H9 (cell line): ENCODE measurements at regions not wholly inside any gene's neighbourhood (a gene's known extent, or its start where the extent isn't known, plus 50 kb on each side); places are given as distances from the start of the nearest gene placed in this dataset.

Experiments
- DNase-seq: peaks from one replicate; pipeline ENCODE4 v3.0.0-alpha.2; 2017
- H2AFZ ChIP-seq: one replicate; pipeline ENCODE4 v1.6.1; 2013; ENCODE audit warnings: mild to moderate bottlenecking, low read length, control low read depth, moderate library complexity
- H2AK5ac ChIP-seq: 2 replicates; pipeline ENCODE4 v1.6.1; 2013; ENCODE audit warnings: low read length, control low read depth, mixed read lengths; ENCODE audit not compliant: insufficient read length
- H2BK120ac ChIP-seq: one replicate; pipeline ENCODE4 v1.6.1; 2013; ENCODE audit warnings: low read depth, mild to moderate bottlenecking, low read length, control low read depth, inconsistent platforms; ENCODE audit not compliant: poor library complexity, severe bottlenecking
- H2BK12ac ChIP-seq: 2 replicates; pipeline ENCODE4 v1.6.1; 2013; ENCODE audit warnings: low read length, control low read depth, mixed read lengths, low read depth; ENCODE audit not compliant: insufficient read length
- H2BK15ac ChIP-seq: 2 replicates; pipeline ENCODE4 v1.6.1; 2013; ENCODE audit warnings: low read depth, low read length, control low read depth
- H2BK20ac ChIP-seq: one replicate; pipeline ENCODE4 v1.6.1; 2013; ENCODE audit warnings: low read depth, mild to moderate bottlenecking, low read length, control low read depth, inconsistent platforms; ENCODE audit not compliant: poor library complexity, severe bottlenecking
- H2BK5ac ChIP-seq: 2 replicates; pipeline ENCODE4 v1.6.1; 2013; ENCODE audit warnings: low read length, control low read depth, mixed read lengths; ENCODE audit not compliant: insufficient read length
- H3K14ac ChIP-seq: 2 replicates; pipeline ENCODE4 v1.6.1; 2013; ENCODE audit warnings: low read length, control low read depth; ENCODE audit not compliant: insufficient read depth
- H3K18ac ChIP-seq: 2 replicates; pipeline ENCODE4 v1.6.1; 2013; ENCODE audit warnings: low read depth, mild to moderate bottlenecking, mixed read lengths, low read length, control low read depth; ENCODE audit not compliant: insufficient read length
- H3K23ac ChIP-seq: 2 replicates; pipeline ENCODE4 v1.6.1; 2013; ENCODE audit warnings: low read length, control low read depth, mixed read lengths, low read depth; ENCODE audit not compliant: insufficient read length
- H3K23me2 ChIP-seq: 2 replicates; pipeline ENCODE4 v1.6.1; 2013; ENCODE audit warnings: low read depth, mild to moderate bottlenecking, mixed read lengths, low read length, control low read depth; ENCODE audit not compliant: insufficient read length, poor library complexity, severe bottlenecking
- H3K27ac ChIP-seq: 2 replicates; pipeline ENCODE4 v1.5.1; 2013; ENCODE audit warnings: low read length, control low read depth, mixed read lengths, low read depth; ENCODE audit not compliant: insufficient read length
- H3K27me3 ChIP-seq: 2 replicates; pipeline ENCODE4 v1.6.1; 2013; ENCODE audit warnings: low read length, control low read depth, inconsistent platforms; ENCODE audit not compliant: insufficient read depth
- H3K4ac ChIP-seq: 2 replicates; pipeline ENCODE4 v1.6.1; 2013; ENCODE audit warnings: low read depth, mild to moderate bottlenecking, control low read depth, inconsistent platforms, low read length, moderate library complexity
- H3K4me1 ChIP-seq: 2 replicates; pipeline ENCODE4 v1.6.1; 2013; ENCODE audit warnings: low read length, control low read depth, inconsistent platforms; ENCODE audit not compliant: insufficient read depth
- H3K4me2 ChIP-seq: 2 replicates; pipeline ENCODE4 v1.6.1; 2013; ENCODE audit warnings: low read length, control low read depth, mixed read lengths; ENCODE audit not compliant: insufficient read length, insufficient read depth
- H3K56ac ChIP-seq: 2 replicates; pipeline ENCODE4 v1.6.1; 2013; ENCODE audit warnings: low read depth, mild to moderate bottlenecking, mixed read lengths, low read length, control low read depth; ENCODE audit not compliant: insufficient read length
- H3K79me1 ChIP-seq: 2 replicates; pipeline ENCODE4 v1.6.1; 2013; ENCODE audit warnings: low read depth, mild to moderate bottlenecking, moderate library complexity, low read length, control low read depth, inconsistent platforms; ENCODE audit not compliant: insufficient read depth, poor library complexity, severe bottlenecking
- H3K79me2 ChIP-seq: 2 replicates; pipeline ENCODE4 v1.6.1; 2013; ENCODE audit warnings: low read length, control low read depth, inconsistent platforms; ENCODE audit not compliant: insufficient read depth
- H3K9ac ChIP-seq: 2 replicates; pipeline ENCODE4 v1.6.1; 2013; ENCODE audit warnings: low read length, control low read depth, mixed read lengths; ENCODE audit not compliant: insufficient read length; ENCODE audit errors: extremely low read depth
- H3K9me3 ChIP-seq: one replicate; pipeline ENCODE4 v1.6.1; 2013; ENCODE audit warnings: low read depth, low read length, inconsistent platforms; ENCODE audit not compliant: control insufficient read depth
- H3T11ph ChIP-seq: one replicate; pipeline ENCODE4 v1.6.1; 2013; ENCODE audit warnings: mild to moderate bottlenecking, low read length, control low read depth, inconsistent platforms
- H4K20me1 ChIP-seq: one replicate; pipeline ENCODE4 v1.6.1; 2013; ENCODE audit not compliant: control insufficient read depth, insufficient read length, insufficient read depth
- H4K5ac ChIP-seq: 2 replicates; pipeline ENCODE4 v1.6.1; 2013; ENCODE audit warnings: low read depth, mild to moderate bottlenecking, mixed read lengths, low read length, control low read depth; ENCODE audit not compliant: insufficient read length
- H4K8ac ChIP-seq: replicated peaks from 2 replicates; pipeline ENCODE4 v1.6.1; 2013; ENCODE audit warnings: low read length, control low read depth, mixed read lengths, low read depth; ENCODE audit not compliant: insufficient read length
- H4K91ac ChIP-seq: 2 replicates; pipeline ENCODE4 v1.6.1; 2013; ENCODE audit warnings: low read depth, mild to moderate bottlenecking, moderate library complexity, mixed read lengths, low read length, control low read depth; ENCODE audit not compliant: insufficient read length
- H3K27ac Mint-ChIP-seq, 3 experiments: 2 replicates in 2 of 3; 3 replicates in 1 of 3; pipeline ENCODE4 v1.8.0; 2020 to 2021; ENCODE audit warnings: mixed read lengths in 3 of 3, mild to moderate bottlenecking in 1 of 3, moderate library complexity in 1 of 3
- H3K27me3 Mint-ChIP-seq: 2 replicates; pipeline ENCODE4 v1.8.0; 2021; ENCODE audit warnings: low read depth, mild to moderate bottlenecking, moderate library complexity, mixed read lengths
- H3K36me3 Mint-ChIP-seq, 3 experiments: 2 replicates in 2 of 3; 3 replicates in 1 of 3; pipeline ENCODE4 v1.8.0; 2020 to 2021; ENCODE audit warnings: low read depth in 3 of 3, mixed read lengths in 3 of 3; ENCODE audit not compliant: insufficient read depth in 1 of 3
- H3K4me1 Mint-ChIP-seq, 2 experiments: 2 replicates each; pipeline ENCODE4 v1.8.0; 2020; ENCODE audit warnings: mixed read lengths in 2 of 2
- H3K4me3 Mint-ChIP-seq, 2 experiments: 2 replicates in 1 of 2; 3 replicates in 1 of 2; pipeline ENCODE4 v1.8.0; 2020 to 2021; ENCODE audit warnings: mild to moderate bottlenecking in 2 of 2, mixed read lengths in 2 of 2, moderate library complexity in 1 of 2
- H3K9me3 Mint-ChIP-seq, 2 experiments: 2 replicates in 1 of 2; 3 replicates in 1 of 2; pipeline ENCODE4 v1.8.0; 2020; ENCODE audit warnings: mild to moderate bottlenecking in 2 of 2, mixed read lengths in 2 of 2, moderate library complexity in 1 of 2
- WGBS: extraction: QIAGEN DNeasy Blood & Tissue Kit; methylation state at CpG from one replicate; pipeline ENCODE4 v1.1.7; 2013; ENCODE audit warnings: missing lambda C conversion rate, low lambda C conversion rate, mixed read lengths; ENCODE audit not compliant: insufficient read length; ENCODE audit errors: extremely low coverage; 5-methylcytosine and 5-hydroxymethylcytosine counted together
- TF ChIP-seq, protein P1 (sequence below): fragments of 200-600 bp; sonication (generic); conservative IDR thresholded peaks from 3 replicates; pipeline ENCODE4 v1.8.0; 2021; ENCODE audit warnings: antibody characterized with exemption, mild to moderate bottlenecking

GRCh38 chr4:157837071-157837703 lies 335.6 kb downstream of the GASK1B start:
- no peaks in the 10 kb centered on the region for H3K36me3 Mint-ChIP-seq
- DNase-seq: no peak
- H3K27me3 Mint-ChIP-seq: no peaks in the 10 kb centered on the region

More at GRCh38 chr4:157837071-157837703, 335.6 kb downstream of the GASK1B start:
- H3K56ac ChIP-seq: no peak overlapping the region
- no peak overlapping the region for H2AK5ac ChIP-seq
- no peak overlapping the region for H3K4me2 ChIP-seq
- no peaks in the 10 kb centered on the region for H3K79me1 ChIP-seq
- H2AFZ ChIP-seq: no peak overlapping the region
- H3K27me3 ChIP-seq: no peaks in the 10 kb centered on the region
- no peak overlapping the region for H2BK5ac ChIP-seq
- no peak overlapping the region for H3K23ac ChIP-seq
- Mint-ChIP-seq H3K4me3 (no peak overlapping the region), H3K4me1 (peaks cover 8 to 11% of the 10 kb centered on the region in 2 experiments), H3K9me3 (no peaks in the 10 kb centered on the region), H3K27ac (no peak overlapping the region)
- H2BK15ac ChIP-seq: no peak overlapping the region
- H3K14ac ChIP-seq: no peak overlapping the region
- no peak overlapping the region for H2BK20ac ChIP-seq
- H3T11ph ChIP-seq: no peak overlapping the region
- TF ChIP-seq, protein P1, sequence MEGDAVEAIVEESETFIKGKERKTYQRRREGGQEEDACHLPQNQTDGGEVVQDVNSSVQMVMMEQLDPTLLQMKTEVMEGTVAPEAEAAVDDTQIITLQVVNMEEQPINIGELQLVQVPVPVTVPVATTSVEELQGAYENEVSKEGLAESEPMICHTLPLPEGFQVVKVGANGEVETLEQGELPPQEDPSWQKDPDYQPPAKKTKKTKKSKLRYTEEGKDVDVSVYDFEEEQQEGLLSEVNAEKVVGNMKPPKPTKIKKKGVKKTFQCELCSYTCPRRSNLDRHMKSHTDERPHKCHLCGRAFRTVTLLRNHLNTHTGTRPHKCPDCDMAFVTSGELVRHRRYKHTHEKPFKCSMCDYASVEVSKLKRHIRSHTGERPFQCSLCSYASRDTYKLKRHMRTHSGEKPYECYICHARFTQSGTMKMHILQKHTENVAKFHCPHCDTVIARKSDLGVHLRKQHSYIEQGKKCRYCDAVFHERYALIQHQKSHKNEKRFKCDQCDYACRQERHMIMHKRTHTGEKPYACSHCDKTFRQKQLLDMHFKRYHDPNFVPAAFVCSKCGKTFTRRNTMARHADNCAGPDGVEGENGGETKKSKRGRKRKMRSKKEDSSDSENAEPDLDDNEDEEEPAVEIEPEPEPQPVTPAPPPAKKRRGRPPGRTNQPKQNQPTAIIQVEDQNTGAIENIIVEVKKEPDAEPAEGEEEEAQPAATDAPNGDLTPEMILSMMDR: no peak
- no peak overlapping the region for H4K8ac ChIP-seq
- no peak overlapping the region for H3K27ac ChIP-seq
- H2BK120ac ChIP-seq: no peak overlapping the region
- H4K91ac ChIP-seq: no peak overlapping the region
- H3K4ac ChIP-seq: no peak overlapping the region
- H4K20me1 ChIP-seq: no peaks in the 10 kb centered on the region
- no peaks in the 10 kb centered on the region for H3K23me2 ChIP-seq
- H4K5ac ChIP-seq: no peak overlapping the region
- no CpG with 5 or more reads among the region's 3 CpGs for WGBS
- no peaks in the 10 kb centered on the region for H3K9me3 ChIP-seq
- no peaks in the 10 kb centered on the region for H3K4me1 ChIP-seq
- no peak overlapping the region for H2BK12ac ChIP-seq
- no peaks in the 10 kb centered on the region for H3K79me2 ChIP-seq
- no peak overlapping the region for H3K18ac ChIP-seq
- H3K9ac ChIP-seq: no peak overlapping the region
